ENCODE measurements at regions not wholly inside any gene's neighbourhood (a gene's known extent, or its start where the extent isn't known, plus 50 kb on each side); places are given as distances from the start of the nearest gene placed in this dataset.
"Not testable (repeated sequence)": the region's sequence is repeated elsewhere in the genome, so short reads cannot be mapped to it uniquely, and the experiment has no call there.

DNA sequence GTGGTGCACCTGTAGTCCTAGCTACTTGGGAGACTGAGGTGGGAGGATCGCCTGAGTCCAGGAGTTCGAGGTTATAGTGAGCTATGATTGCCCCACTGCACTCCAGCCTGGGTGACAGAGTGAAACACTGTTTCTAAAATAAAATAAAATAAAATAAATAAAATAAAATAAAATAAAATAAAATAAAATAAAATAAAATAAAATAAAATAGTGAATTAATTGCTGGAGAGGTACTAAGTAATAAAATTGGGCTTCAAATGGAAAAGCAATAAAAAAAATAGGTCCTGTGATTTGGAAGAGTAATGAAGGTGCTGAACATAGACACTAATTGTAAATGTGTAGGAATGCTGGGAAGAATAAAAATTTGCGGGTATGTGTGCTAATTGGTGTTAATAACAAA is 126.2 kb upstream of the KLF12 start:
- peaks cover 13% of the 10 kb centered on the region for H3K36me3 Mint-ChIP-seq (ENCODE audit: low read depth)
- H3K27me3 Mint-ChIP-seq, H3K27ac Mint-ChIP-seq, H3K4me3 Mint-ChIP-seq, DNase-seq: not testable (repeated sequence)
- H3K9me3 Mint-ChIP-seq = peaks cover 19% of the 10 kb centered on the region
- peaks cover 36% of the 10 kb centered on the region for H3K4me1 Mint-ChIP-seq (ENCODE audit: low read depth)

DNA sequence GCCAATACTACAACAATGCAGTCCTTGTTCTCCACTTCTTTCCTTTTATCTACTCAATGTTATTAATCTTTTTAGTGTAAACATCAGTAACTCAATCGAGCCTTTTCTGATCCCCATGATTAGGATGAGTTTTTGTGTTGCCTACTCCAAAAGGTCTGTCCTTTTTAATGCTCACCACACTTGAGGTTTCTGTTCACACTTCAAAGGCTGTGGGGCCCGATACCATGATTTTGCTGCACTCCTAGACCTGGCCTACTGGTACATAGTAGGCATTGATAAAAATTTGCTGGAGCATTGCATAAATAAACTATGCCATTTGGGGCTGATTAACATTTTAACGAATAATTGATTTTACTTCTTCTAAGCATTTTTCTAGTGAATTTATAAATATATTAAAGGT is 125.4 kb upstream of the KLF12 start:
- DNase-seq = no peak
- peaks cover 9% of the 10 kb centered on the region for H3K36me3 Mint-ChIP-seq (ENCODE audit: low read depth)
- H3K4me3 Mint-ChIP-seq = no peak overlapping the region
- peaks cover 14% of the 10 kb centered on the region for H3K9me3 Mint-ChIP-seq
- no peak overlapping the region for H3K27ac Mint-ChIP-seq
- H3K4me1 Mint-ChIP-seq (ENCODE audit: low read depth) = peaks cover 38% of the 10 kb centered on the region
- no peaks in the 10 kb centered on the region for H3K27me3 Mint-ChIP-seq

DNA sequence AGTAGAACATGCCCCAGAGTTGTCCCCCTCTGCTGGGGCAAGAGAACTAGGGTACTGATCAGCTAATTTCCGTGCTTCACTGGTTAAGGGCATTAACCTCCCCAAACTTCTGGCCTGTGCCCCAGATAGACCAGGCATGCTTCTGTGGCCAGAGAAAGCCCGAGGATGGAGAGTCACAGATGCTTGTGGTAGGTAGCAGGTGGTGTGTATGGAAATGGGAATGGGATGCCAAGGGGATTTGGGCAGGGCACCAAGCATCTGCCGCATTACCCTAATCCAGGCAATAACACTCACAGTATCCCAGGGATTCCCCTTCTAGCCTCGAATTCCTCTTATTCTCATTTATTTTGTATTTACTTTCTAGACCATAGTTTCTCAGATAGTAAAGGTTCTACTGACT is 124.8 kb upstream of the KLF12 start:
- peaks cover 45% of the 10 kb centered on the region for H3K4me1 Mint-ChIP-seq (ENCODE audit: low read depth)
- H3K27ac Mint-ChIP-seq = no peak overlapping the region
- H3K4me3 Mint-ChIP-seq = no peak overlapping the region

GRCh38 chr13:74256969-74257368 is 122.8 kb upstream of the KLF12 start:
- Mint-ChIP-seq H3K36me3 (ENCODE audit: low read depth) (peaks cover 3% of the 10 kb centered on the region), H3K4me3 (no peak overlapping the region), H3K27ac (peak overlapping the region; percentile 17), H3K27me3 (no peaks in the 10 kb centered on the region), H3K4me1 (ENCODE audit: low read depth) (peaks cover 61% of the 10 kb centered on the region), H3K9me3 (peaks cover under 1% of the 10 kb centered on the region)
- no peak for DNase-seq

More for the DNA sequence above, 124.8 kb upstream of the KLF12 start:
- H3K27me3 Mint-ChIP-seq = no peaks in the 10 kb centered on the region
- DNase-seq = no peak
- peaks cover 6% of the 10 kb centered on the region for H3K36me3 Mint-ChIP-seq (ENCODE audit: low read depth)
- peaks cover 9% of the 10 kb centered on the region for H3K9me3 Mint-ChIP-seq

DNA sequence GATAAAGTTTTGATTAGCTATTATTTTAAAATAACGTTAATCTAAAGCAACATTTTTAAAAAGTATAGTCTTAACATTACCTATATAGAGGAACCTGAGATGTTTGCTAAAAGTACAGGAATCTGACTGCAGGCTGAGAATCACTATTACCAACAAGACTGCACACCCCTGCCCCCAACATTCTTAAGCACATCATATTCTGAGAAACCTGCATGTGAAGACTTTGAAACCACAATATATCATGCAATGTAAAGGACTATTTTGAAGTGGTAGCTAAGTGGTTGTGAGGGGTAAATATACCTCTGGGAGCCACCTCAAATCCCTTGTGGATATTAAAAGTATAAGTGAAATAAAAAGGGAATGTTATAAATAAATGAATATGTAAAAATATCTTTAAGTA is 119.0 kb upstream of the KLF12 start:
- H3K9me3 Mint-ChIP-seq = peaks cover 5% of the 10 kb centered on the region
- no peaks in the 10 kb centered on the region for H3K27me3 Mint-ChIP-seq
- peaks cover 80% of the 10 kb centered on the region for H3K4me1 Mint-ChIP-seq (ENCODE audit: low read depth)
- peaks cover 5% of the 10 kb centered on the region for H3K36me3 Mint-ChIP-seq (ENCODE audit: low read depth)
- H3K4me3 Mint-ChIP-seq = no peak overlapping the region
- DNase-seq = no peak
- no peak overlapping the region for H3K27ac Mint-ChIP-seq

DNA sequence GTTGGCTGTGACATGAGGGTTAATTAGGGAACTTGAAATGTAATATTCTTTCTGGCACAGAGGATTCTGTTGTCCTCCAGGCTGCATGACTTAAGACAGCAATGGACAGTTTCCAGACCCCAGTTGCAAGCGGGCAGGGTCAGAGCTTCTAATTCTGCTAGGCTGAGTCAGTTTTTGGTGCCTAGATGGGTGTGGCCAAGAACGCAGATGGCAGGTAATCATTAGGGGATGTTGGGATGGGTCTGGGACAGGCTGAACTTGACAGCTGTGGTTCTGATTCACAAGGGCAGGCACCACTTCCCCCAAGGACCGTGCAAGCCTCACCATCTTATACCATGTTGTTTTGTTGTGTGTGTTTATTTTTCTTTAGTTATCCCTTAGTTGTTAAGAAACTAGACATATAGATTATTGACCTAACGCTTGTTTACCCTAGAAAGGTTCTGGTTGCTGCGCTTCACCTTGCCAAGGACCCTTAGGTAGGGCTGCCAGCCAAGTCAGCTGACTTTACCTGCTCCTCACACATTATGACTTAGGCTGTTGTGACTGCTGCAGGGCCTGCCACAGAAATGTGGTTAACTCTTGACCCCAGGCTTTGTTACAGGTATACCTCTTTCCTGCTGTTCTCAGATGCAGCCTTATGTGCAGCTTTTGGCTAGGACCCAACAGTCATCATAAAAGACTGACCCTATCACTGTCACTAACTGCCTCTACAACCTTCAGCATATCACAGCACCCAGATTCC is 117.7 kb upstream of the KLF12 start:
- H3K4me3 Mint-ChIP-seq = no peak overlapping the region

DNA sequence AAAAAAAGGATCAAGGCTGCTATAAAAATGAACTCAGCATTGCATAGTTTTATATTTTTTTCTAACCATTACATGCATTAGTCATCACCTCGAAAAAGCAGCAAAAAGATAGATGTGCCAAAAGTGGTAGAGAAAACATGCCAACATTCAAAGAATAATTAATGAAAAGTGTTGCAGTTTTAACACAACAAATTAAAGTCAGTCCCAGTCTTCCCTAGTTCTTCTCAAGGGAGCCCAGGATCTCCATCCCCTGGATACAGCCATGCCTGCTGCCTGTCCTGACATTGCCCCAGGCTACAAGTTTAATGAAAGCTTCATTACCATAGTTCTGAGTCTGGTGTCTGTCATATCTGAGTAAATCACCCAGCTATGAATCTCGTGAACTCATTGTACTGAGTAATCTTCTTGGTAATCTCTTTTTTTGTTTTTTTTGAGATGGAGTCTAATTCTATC is 116.6 kb upstream of the KLF12 start:
- H3K36me3 Mint-ChIP-seq (ENCODE audit: low read depth) = peaks cover 3% of the 10 kb centered on the region
- H3K4me1 Mint-ChIP-seq (ENCODE audit: low read depth) = peaks cover 82% of the 10 kb centered on the region
- peak overlapping the region; percentile 58 for H3K27ac Mint-ChIP-seq
- H3K4me3 Mint-ChIP-seq = no peak overlapping the region
- no peak for DNase-seq
- H3K9me3 Mint-ChIP-seq = peaks cover 5% of the 10 kb centered on the region
- H3K27me3 Mint-ChIP-seq = no peaks in the 10 kb centered on the region

More for the DNA sequence above, 117.7 kb upstream of the KLF12 start:
- H3K9me3 Mint-ChIP-seq = peaks cover 5% of the 10 kb centered on the region
- DNase-seq = no peak
- H3K4me1 Mint-ChIP-seq (ENCODE audit: low read depth) = peaks cover 80% of the 10 kb centered on the region
- peaks cover 5% of the 10 kb centered on the region for H3K36me3 Mint-ChIP-seq (ENCODE audit: low read depth)
- H3K27ac Mint-ChIP-seq = no peak overlapping the region
- no peaks in the 10 kb centered on the region for H3K27me3 Mint-ChIP-seq

GRCh38 chr13:74248477-74248876 is 114.3 kb upstream of the KLF12 start:
- no peak overlapping the region for H3K4me3 Mint-ChIP-seq
- no peak for DNase-seq
- no peaks in the 10 kb centered on the region for H3K27me3 Mint-ChIP-seq
- peaks cover 91% of the 10 kb centered on the region for H3K4me1 Mint-ChIP-seq (ENCODE audit: low read depth)
- H3K9me3 Mint-ChIP-seq = peaks cover 8% of the 10 kb centered on the region
- no peak overlapping the region for H3K27ac Mint-ChIP-seq
- H3K36me3 Mint-ChIP-seq (ENCODE audit: low read depth) = peaks cover 3% of the 10 kb centered on the region

- peak overlapping the region; percentile 58 for H3K4me3 Mint-ChIP-seq
- peak overlapping the region; percentile 16 for H3K27ac Mint-ChIP-seq
- peak; percentile 49 for DNase-seq
- H3K36me3 Mint-ChIP-seq (ENCODE audit: low read depth) = peaks cover 12% of the 10 kb centered on the region
- no peaks in the 10 kb centered on the region for H3K27me3 Mint-ChIP-seq
- peaks cover 18% of the 10 kb centered on the region for H3K9me3 Mint-ChIP-seq
- H3K4me1 Mint-ChIP-seq (ENCODE audit: low read depth) = peaks cover 92% of the 10 kb centered on the region
Observed at GRCh38 chr13:74246487-74246886, 112.3 kb upstream of the KLF12 start.

DNA sequence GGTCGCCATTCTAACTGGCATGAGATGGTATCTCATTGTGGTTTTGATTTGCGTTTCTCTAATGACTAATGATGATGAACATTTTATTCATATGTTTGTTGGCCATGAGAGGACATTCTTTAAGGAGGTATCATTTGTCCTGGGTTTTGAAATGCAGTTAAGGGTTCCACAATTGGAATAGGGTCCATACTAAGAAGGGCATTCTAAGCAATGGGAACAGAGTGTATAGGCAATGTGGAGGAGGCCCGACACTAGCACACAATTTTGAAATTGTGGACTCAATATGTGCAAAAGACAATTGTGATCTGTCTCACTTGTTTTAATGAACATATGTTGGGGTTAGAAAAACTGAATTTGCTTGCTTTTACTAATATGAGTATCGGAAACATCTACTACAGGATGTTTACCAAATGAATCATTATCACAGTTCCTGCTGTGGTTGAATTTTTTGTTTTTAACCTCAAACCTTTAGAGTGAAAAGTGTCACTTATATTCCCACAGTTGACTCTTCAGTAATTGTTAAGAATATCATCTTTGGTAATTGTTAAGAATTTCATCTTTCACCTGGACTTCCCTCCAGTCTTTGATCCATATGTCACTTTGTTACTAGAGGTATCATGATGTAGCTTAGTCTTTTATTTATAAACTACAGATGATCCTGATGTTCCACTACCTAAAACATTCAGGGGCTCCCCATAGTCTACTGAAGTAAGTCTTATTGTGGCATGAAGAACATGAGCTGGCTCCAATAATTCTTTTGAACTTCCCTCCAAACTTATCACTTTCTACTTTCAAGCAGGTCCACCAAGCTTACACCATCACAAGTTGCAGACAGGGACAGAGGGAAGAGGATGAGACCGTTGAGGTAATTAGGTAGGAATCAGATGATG is 109.7 kb upstream of the KLF12 start:
- peaks cover 17% of the 10 kb centered on the region for H3K9me3 Mint-ChIP-seq
- peak overlapping the region; percentile 93 for H3K27ac Mint-ChIP-seq
- H3K4me3 Mint-ChIP-seq = peak overlapping the region; percentile 28
- no peaks in the 10 kb centered on the region for H3K27me3 Mint-ChIP-seq
- DNase-seq = no peak
- H3K36me3 Mint-ChIP-seq (ENCODE audit: low read depth) = peaks cover 12% of the 10 kb centered on the region
- H3K4me1 Mint-ChIP-seq (ENCODE audit: low read depth) = peaks cover 70% of the 10 kb centered on the region

DNA sequence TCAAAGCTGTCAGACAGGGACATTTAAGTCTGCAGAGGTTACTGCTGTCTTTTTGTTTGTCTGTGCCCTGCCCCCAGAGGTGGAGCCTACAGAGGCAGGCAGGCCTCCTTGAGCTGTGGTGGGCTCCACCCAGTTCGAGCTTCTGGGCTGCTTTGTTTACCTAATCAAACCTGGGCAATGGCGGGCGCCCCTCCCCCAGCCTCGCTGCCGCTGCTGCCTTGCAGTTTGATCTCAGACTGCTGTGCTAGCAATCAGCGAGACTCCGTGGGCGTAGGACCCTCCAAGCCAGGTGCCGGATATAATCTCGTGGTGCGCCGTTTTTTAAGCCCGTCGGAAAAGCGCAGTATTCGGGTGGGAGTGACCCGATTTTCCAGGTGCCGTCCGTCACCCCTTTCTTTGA is 107.1 kb upstream of the KLF12 start:
- H3K36me3 Mint-ChIP-seq (ENCODE audit: low read depth); H3K27ac Mint-ChIP-seq; DNase-seq; H3K4me3 Mint-ChIP-seq; H3K27me3 Mint-ChIP-seq: not testable (repeated sequence)
- peaks cover 47% of the 10 kb centered on the region for H3K4me1 Mint-ChIP-seq (ENCODE audit: low read depth)
- H3K9me3 Mint-ChIP-seq = peaks cover 13% of the 10 kb centered on the region

DNA sequence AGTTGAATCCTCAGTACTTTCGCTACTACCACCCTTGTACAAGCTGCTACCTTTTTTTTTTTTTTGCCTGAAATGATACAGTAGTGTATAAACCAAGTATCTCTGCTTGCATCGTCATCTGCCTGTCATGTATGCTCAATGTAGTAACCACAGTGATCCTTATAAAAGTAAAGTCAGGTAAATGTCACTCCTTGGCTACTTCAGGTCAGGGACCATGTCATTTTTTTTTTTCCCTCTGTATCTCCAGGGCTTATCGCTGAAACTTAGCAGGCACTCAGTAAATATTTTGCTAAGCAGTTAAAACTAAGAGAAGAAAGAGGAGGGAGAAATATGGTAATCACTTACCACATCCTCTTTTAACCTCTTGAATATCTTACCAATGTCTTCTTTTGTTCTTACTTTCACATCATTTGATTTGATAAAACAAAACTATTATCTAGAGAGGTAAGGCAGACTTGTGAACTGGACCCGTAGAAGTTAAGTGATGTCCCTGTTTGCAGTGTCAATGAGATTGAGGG is 96.8 kb upstream of the KLF12 start:
- Mint-ChIP-seq H3K4me3 (peak overlapping the region; percentile 66), H3K4me1 (ENCODE audit: low read depth) (peaks cover 52% of the 10 kb centered on the region), H3K27me3 (no peaks in the 10 kb centered on the region), H3K27ac (peak overlapping the region; percentile 92), H3K9me3 (peaks cover 6% of the 10 kb centered on the region), H3K36me3 (ENCODE audit: low read depth) (peaks cover 3% of the 10 kb centered on the region)
- no peak for DNase-seq

GRCh38 chr13:74229242-74229641 is 95.0 kb upstream of the KLF12 start:
- peaks cover 3% of the 10 kb centered on the region for H3K36me3 Mint-ChIP-seq (ENCODE audit: low read depth)
- H3K9me3 Mint-ChIP-seq = peaks cover 6% of the 10 kb centered on the region
- DNase-seq = no peak
- no peak overlapping the region for H3K4me3 Mint-ChIP-seq
- peaks cover 42% of the 10 kb centered on the region for H3K4me1 Mint-ChIP-seq (ENCODE audit: low read depth)
- H3K27ac Mint-ChIP-seq = no peak overlapping the region
- no peaks in the 10 kb centered on the region for H3K27me3 Mint-ChIP-seq

DNA sequence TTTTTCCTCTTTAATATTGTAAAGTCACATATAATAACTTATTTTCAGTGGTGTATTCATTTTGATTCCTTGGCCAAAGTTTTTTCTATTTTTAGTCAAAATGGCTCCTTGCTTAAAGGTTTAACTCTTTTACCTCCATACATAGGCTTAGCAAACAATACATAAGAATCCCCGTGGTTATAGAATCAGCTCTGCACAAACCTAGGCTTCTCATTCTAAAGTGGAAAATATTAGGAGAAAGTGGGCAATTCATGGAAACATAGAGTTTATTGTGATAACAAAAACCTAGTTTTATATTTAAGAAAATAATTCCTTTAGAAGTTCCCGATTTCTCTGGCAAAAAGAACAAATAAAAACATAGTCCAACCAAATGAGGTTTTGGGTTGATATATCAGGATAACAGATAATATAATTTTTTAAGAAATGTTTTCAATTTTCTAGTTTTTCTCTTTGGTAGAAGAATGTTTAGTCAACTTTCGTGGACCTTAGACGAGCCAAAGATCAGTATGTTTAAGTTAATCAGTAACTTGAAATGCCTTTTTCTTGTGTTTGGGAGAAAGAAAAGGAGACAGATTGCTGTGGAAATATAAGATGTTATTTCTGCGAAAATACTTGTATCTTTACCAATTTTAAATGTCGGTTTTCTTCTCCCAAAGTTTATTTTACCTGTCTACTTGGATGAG is 93.4 kb upstream of the KLF12 start:
- Mint-ChIP-seq H3K27ac (no peak overlapping the region), H3K27me3 (no peaks in the 10 kb centered on the region)

More for the DNA sequence above, 93.4 kb upstream of the KLF12 start:
- Mint-ChIP-seq H3K9me3 (peaks cover 6% of the 10 kb centered on the region), H3K36me3 (ENCODE audit: low read depth) (peaks cover 3% of the 10 kb centered on the region), H3K4me1 (ENCODE audit: low read depth) (peaks cover 30% of the 10 kb centered on the region), H3K4me3 (no peak overlapping the region)
- DNase-seq = no peak
